ENCODE measurements at regions not wholly inside any gene's neighbourhood (a gene's known extent, or its start where the extent isn't known, plus 50 kb on each side); places are given as distances from the start of the nearest gene placed in this dataset.

DNA sequence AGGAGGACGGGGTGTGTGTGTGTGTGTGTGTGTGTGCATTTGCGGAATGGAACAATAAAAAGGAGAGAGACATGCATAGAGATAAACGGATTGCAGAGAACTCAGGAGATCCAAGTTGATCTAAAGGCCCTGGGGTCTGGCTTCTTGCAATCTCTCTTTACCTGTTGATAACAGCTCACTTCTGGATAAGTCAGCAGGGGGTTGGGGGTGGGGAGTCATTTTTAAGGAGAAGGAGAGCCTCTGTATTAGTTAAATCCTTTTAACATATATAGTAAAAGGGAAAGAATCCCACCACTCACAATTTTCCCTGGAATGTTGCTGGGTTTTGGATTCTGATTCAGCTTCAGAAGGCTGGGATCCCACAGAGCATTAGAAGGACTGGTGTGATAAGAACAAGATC is 87.5 kb upstream of the MITF start:
- Histone ChIP-seq H3K79me2 (ENCODE audit: control insufficient read depth, insufficient read depth, low read length) (no peaks in the 10 kb centered on the region), H3K9me1 (ENCODE audit: control insufficient read depth, insufficient read depth, low read length) (no peaks in the 10 kb centered on the region), H3K36me3 (ENCODE audit: control insufficient read depth, insufficient read depth, low read length) (no peaks in the 10 kb centered on the region), H3K4me1 (replicated peaks in 1 of 2; ENCODE audit: control insufficient read depth in 2 of 2, insufficient read depth in 2 of 2, low read length in 2 of 2) (no peaks in the 10 kb centered on the region), H3K9ac (ENCODE audit: insufficient read depth in 1 of 2, low read depth in 2 of 2, low read length in 2 of 2) (no peak overlapping the region), H2AFZ (ENCODE audit: low read depth, low read length) (no peak overlapping the region), H3K27me3 (ENCODE audit: control insufficient read depth in 2 of 2, insufficient read depth in 2 of 2, low read length in 2 of 2) (no peaks in the 10 kb centered on the region; a peak in 1 of 5 replicates), H3K9me3 (replicated peaks; ENCODE audit: control insufficient read depth, insufficient read depth, low read depth, low read length) (no peaks in the 10 kb centered on the region), H4K20me1 (replicated peaks; ENCODE audit: control insufficient read depth, insufficient read depth, low read length) (no peaks in the 10 kb centered on the region), H3K4me3 (no peak overlapping the region), H3K4me2 (ENCODE audit: insufficient read depth, low read length) (no peak overlapping the region), H3K27ac (ENCODE audit: extremely low read depth, low read depth, low read length) (no peak overlapping the region)
- ChIA-PET POLR2A (no interaction called here), CTCF (ENCODE audit: low intra/inter-chr PET ratio) (no interaction called here)
- no peak for TF ChIP-seq PTBP1 (IDR thresholded peaks at IDR 0.05; ENCODE audit: low read depth, low read length)
- no peak for TF ChIP-seq FOXA1 (IDR thresholded peaks at IDR 0.05; ENCODE audit: borderline replicate concordance)
- FAIRE-seq (no peak), DNase-seq (ENCODE audit: extremely low read depth in 1 of 4, low spot score in 3 of 4) (no peak), ATAC-seq (no peak)
- WGBS (ENCODE audit: insufficient coverage, low coverage, missing lambda C conversion rate) = 0% methylated on average over 3 of the region's 3 CpGs
- intact Hi-C loops (cut with micrococcal nuclease) = no loop called here
- BruUV-seq (replicated peaks) = no TSS peak
- in situ Hi-C loops (cut with MboI) = loop anchor here (25.0 kb wide), 1 partner anchor 489 kb away; no protein-coding TSS in a partner anchor

DNA sequence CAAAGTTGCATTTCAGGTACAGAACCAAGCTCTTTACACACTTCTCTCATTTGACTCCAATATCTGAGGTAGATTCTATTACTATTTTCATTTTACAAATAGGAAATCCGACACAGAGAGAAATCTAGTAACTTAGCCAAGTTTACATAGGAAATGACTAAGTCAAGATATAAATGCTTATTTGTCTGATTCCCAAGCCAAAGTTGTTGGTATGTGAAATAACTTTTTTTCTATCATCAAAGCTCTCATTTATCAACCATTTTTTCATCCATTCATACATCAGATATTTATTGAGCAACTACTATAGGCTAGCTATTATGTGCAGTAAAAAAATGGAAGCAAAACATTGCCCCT is 89.2 kb upstream of the MITF start:
- ChIA-PET POLR2A (no interaction called here), CTCF (ENCODE audit: low intra/inter-chr PET ratio) (no interaction called here)
- no peaks in the 10 kb centered on the region; a peak in 1 of 5 replicates for H3K27me3 ChIP-seq (ENCODE audit: control insufficient read depth in 2 of 2, insufficient read depth in 2 of 2, low read length in 2 of 2)
- H3K9ac ChIP-seq (ENCODE audit: insufficient read depth in 1 of 2, low read depth in 2 of 2, low read length in 2 of 2) = no peak overlapping the region
- intact Hi-C loops (cut with micrococcal nuclease) (no loop called here), in situ Hi-C loops (cut with MboI) (loop anchor here (25.0 kb wide), 1 partner anchor 488 kb away; no protein-coding TSS in a partner anchor)
- H2AFZ ChIP-seq (ENCODE audit: low read depth, low read length) = no peak overlapping the region
- no peaks in the 10 kb centered on the region for H3K79me2 ChIP-seq (ENCODE audit: control insufficient read depth, insufficient read depth, low read length)
- H3K36me3 ChIP-seq (ENCODE audit: control insufficient read depth, insufficient read depth, low read length) = no peaks in the 10 kb centered on the region
- no peak overlapping the region for H3K4me3 ChIP-seq
- no TSS peak for BruUV-seq (replicated peaks)
- no peaks in the 10 kb centered on the region for H3K9me3 ChIP-seq (replicated peaks; ENCODE audit: control insufficient read depth, insufficient read depth, low read depth, low read length)
- FAIRE-seq (no peak), ATAC-seq (no peak), DNase-seq (ENCODE audit: extremely low read depth in 1 of 4, low spot score in 3 of 4) (no peak)
- no peaks in the 10 kb centered on the region for H3K9me1 ChIP-seq (ENCODE audit: control insufficient read depth, insufficient read depth, low read length)
- H3K4me2 ChIP-seq (ENCODE audit: insufficient read depth, low read length) = no peak overlapping the region
- H4K20me1 ChIP-seq (replicated peaks; ENCODE audit: control insufficient read depth, insufficient read depth, low read length) = no peaks in the 10 kb centered on the region
- WGBS (ENCODE audit: insufficient coverage, low coverage, missing lambda C conversion rate) = 0% methylated on average over 1 of the region's 1 CpG
- no peaks in the 10 kb centered on the region for H3K4me1 ChIP-seq (replicated peaks in 1 of 2; ENCODE audit: control insufficient read depth in 2 of 2, insufficient read depth in 2 of 2, low read length in 2 of 2)
- no peak overlapping the region for H3K27ac ChIP-seq (ENCODE audit: extremely low read depth, low read depth, low read length)
- TF ChIP-seq DMBX1 (CRISPR knock-in tag; IDR thresholded peaks at IDR 0.05; ENCODE audit: borderline replicate concordance) (no peak), SRF (CRISPR knock-in tag; IDR thresholded peaks at IDR 0.05) (no peak), ZNF165 (CRISPR knock-in tag; IDR thresholded peaks at IDR 0.05; ENCODE audit: borderline replicate concordance) (no peak), SIX5 (IDR thresholded peaks at IDR 0.05; ENCODE audit: borderline replicate concordance in 1 of 2, insufficient read depth in 1 of 2, low read depth in 1 of 2, low read length in 2 of 2) (no peak), CBX2 (IDR thresholded peaks at IDR 0.05; ENCODE audit: insufficient read depth, low read length, poor library complexity, severe bottlenecking) (no peak), ZNF384 (IDR thresholded peaks at IDR 0.05; ENCODE audit: low read depth, low read length) (no peak), NFE2L1 (tag; IDR thresholded peaks at IDR 0.05; ENCODE audit: borderline replicate concordance, low read depth) (no peak), TAL1 (IDR thresholded peaks at IDR 0.05) (no peak)
- TF ChIP-seq, protein P1, sequence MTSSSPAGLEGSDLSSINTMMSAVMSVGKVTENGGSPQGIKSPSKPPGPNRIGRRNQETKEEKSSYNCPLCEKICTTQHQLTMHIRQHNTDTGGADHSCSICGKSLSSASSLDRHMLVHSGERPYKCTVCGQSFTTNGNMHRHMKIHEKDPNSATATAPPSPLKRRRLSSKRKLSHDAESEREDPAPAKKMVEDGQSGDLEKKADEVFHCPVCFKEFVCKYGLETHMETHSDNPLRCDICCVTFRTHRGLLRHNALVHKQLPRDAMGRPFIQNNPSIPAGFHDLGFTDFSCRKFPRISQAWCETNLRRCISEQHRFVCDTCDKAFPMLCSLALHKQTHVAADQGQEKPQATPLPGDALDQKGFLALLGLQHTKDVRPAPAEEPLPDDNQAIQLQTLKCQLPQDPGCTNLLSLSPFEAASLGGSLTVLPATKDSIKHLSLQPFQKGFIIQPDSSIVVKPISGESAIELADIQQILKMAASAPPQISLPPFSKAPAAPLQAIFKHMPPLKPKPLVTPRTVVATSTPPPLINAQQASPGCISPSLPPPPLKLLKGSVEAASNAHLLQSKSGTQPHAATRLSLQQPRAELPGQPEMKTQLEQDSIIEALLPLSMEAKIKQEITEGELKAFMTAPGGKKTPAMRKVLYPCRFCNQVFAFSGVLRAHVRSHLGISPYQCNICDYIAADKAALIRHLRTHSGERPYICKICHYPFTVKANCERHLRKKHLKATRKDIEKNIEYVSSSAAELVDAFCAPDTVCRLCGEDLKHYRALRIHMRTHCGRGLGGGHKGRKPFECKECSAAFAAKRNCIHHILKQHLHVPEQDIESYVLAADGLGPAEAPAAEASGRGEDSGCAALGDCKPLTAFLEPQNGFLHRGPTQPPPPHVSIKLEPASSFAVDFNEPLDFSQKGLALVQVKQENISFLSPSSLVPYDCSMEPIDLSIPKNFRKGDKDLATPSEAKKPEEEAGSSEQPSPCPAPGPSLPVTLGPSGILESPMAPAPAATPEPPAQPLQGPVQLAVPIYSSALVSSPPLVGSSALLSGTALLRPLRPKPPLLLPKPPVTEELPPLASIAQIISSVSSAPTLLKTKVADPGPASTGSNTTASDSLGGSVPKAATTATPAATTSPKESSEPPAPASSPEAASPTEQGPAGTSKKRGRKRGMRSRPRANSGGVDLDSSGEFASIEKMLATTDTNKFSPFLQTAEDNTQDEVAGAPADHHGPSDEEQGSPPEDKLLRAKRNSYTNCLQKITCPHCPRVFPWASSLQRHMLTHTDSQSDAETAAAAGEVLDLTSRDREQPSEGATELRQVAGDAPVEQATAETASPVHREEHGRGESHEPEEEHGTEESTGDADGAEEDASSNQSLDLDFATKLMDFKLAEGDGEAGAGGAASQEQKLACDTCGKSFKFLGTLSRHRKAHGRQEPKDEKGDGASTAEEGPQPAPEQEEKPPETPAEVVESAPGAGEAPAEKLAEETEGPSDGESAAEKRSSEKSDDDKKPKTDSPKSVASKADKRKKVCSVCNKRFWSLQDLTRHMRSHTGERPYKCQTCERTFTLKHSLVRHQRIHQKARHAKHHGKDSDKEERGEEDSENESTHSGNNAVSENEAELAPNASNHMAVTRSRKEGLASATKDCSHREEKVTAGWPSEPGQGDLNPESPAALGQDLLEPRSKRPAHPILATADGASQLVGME (CRISPR knock-in tag; IDR thresholded peaks at IDR 0.05) = no peak
